Skeletal muscle cell (primary cell): ENCODE measurements at regions not wholly inside any gene's neighbourhood (a gene's known extent, or its start where the extent isn't known, plus 50 kb on each side); places are given as distances from the start of the nearest gene placed in this dataset.

ENCODE experiments used
- DNase-seq: peaks from one replicate; pipeline ENCODE4 v3.0.0-alpha.2; 2010; ENCODE audit warnings: low read depth
- H3K4me3 ChIP-seq: 2 replicates; pipeline ENCODE4 v1.5.1; 2011; ENCODE audit warnings: low read depth, mild to moderate bottlenecking, control low read depth, low read length, moderate library complexity

DNA sequence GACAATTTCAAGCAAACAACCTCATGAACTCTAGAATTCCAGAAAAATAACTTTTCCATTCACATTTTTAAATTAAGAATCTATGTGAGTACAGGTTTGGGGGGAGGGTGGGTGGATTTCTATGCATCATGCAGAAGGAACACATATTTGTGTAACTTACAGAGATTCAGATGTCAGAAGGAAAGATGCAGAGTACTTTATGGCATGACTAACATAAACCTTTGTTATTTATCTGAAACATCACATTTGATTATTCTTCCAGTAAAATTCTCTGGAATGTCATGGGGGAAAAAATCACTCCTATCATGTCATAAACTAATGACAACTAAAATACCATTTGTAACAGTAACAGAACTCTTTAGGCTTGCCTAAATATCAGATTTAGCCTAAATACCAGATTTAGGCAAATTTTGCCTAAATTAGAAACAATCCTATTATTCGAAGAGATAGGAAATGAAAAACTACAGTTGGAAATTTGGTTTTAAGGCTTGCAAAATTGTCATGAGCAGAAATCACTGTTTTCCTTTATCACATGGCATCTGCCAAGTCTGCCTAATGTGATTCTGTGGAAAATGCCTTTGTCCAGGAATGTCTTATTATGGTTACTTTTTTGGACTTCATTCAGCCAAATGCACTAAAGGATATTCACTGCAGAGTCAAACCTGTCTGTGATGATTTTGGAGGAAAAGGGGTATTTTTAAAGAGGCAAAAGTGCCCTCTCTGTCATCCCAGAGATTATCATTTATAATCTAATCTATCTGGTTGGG, 527.7 kb upstream of the CELF2 start:
- DNase-seq = peak; percentile 12

GRCh38 chr10:10490581-10490980, 527.1 kb upstream of the CELF2 start:
- H3K4me3 ChIP-seq = no peak overlapping the region
- no peak for DNase-seq

More for the DNA sequence above, 527.7 kb upstream of the CELF2 start:
- H3K4me3 ChIP-seq = no peak overlapping the region

DNA sequence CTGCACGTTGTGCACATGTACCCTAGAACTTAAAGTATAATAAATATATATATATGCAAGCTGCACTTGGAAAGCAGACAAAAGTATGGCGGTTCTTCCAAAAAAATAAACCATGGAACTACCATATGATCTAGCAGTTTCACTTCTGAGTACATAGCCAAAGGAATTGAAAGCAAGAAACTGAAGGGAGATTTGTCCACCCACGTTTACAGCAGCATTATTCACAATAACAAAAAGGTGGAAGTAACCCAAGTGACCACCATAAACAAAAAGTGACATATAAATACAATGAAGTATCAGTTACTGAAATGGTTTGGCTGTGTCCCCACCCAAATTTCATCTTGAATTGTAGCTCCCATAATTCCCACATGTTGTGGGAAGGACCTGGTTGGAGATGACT, 525.3 kb upstream of the CELF2 start:
- no peak for DNase-seq
- no peak overlapping the region for H3K4me3 ChIP-seq

DNA sequence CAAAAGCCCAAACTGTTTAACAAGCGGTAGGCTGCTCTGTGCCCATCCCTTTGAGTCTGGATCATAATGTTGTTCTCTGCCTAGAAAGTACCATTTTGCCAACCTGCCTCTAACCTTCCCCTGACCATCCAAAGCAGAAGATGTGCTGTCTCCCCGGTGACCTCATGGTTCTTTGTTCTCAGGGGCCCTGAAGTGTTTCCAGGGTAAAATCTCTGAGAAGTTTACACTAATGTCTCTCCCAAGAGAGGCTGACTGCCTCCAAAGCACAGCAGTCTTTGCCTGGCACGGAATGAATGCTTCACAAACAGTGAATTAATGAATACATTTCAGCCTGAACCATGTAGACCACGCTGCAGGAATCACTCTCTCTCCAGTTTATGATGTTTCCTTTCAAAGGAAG, 523.8 kb upstream of the CELF2 start:
- no peak overlapping the region for H3K4me3 ChIP-seq
- DNase-seq = no peak

- no peak overlapping the region for H3K4me3 ChIP-seq
- no peak for DNase-seq
Observed at GRCh38 chr10:10497245-10497644, 520.4 kb upstream of the CELF2 start.

- peak; percentile 26 for DNase-seq
- H3K4me3 ChIP-seq = no peak overlapping the region
Observed at GRCh38 chr10:10498781-10499180, 518.9 kb upstream of the CELF2 start.

- DNase-seq = peak; percentile 25
- H3K4me3 ChIP-seq = no peak overlapping the region
Observed at GRCh38 chr10:10499839-10500238, 517.8 kb upstream of the CELF2 start.

- H3K4me3 ChIP-seq = no peak overlapping the region
- DNase-seq = peak; percentile 59
Observed at GRCh38 chr10:10500937-10501336, 516.7 kb upstream of the CELF2 start.

DNA sequence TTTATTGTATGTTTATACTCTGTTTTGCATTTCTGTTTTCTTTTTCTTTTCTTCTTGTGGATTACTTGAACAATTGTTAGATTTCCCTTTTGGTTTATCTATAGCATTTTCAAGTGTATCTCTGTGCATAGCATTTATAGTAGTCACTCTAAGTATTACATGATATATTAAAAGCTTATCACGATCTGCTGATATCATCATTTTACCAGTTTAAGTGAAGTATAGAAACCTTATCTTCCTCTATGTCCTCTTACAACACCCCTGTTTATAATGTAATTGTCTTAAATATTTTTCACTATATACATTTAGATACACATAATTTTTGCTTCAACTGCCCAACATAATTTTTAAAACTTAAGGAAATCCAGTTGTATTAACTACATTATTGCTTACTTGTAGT, 513.9 kb upstream of the CELF2 start:
- no peak for DNase-seq

GRCh38 chr10:10508211-10508610, 509.5 kb upstream of the CELF2 start:
- H3K4me3 ChIP-seq = no peak overlapping the region
- DNase-seq = no peak

More for the DNA sequence above, 513.9 kb upstream of the CELF2 start:
- no peak overlapping the region for H3K4me3 ChIP-seq

DNA sequence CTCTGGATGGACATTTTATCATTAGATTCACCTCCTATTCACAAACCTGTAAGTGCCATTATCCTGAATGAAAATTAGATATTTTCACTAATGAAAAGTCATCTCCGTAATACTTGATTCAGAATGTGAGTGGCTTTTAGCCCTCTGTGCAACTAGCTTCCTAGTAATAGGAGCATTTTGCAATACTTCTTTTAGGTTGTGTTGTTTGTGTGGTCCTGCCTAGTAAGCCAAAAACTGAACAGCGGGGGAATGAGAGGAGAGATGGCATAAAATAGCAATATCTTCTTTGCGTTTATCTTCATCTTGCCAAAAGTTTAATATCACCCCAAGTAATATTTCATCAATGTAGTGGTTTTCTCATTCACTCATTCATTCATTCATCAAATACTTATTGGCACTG, 507.5 kb upstream of the CELF2 start:
- DNase-seq = no peak
- H3K4me3 ChIP-seq = no peak overlapping the region

DNA sequence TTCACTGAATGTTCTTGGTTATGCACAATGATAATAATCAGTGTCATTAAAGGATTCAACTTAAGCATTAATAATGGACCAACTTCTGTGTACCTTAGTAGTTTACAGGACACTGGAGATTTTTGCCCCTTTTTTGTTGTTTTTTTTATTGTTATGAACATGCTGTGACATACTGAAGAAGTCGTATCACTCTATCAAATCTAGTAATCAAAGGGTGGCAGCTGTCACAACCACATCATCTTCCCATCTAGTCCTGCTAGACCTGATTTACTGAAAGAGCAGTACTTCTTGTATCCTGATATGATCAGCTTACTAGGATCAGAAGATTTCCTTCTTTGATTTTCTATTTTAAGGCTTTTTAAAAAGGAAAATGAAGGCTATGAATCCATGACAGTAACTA, 504.6 kb upstream of the CELF2 start:
- no peak overlapping the region for H3K4me3 ChIP-seq
- no peak for DNase-seq

GRCh38 chr10:10513898-10514297, 503.8 kb upstream of the CELF2 start:
- no peak overlapping the region for H3K4me3 ChIP-seq
- DNase-seq = no peak

GRCh38 chr10:10514797-10515196, 502.9 kb upstream of the CELF2 start:
- no peak for DNase-seq
- H3K4me3 ChIP-seq = no peak overlapping the region

- H3K4me3 ChIP-seq = no peak overlapping the region
- DNase-seq = no peak
Observed at GRCh38 chr10:10515479-10516204, 502.0 kb upstream of the CELF2 start.

GRCh38 chr10:10516346-10517130, 501.1 kb upstream of the CELF2 start:
- no peak for DNase-seq
- H3K4me3 ChIP-seq = no peak overlapping the region

- H3K4me3 ChIP-seq = no peak overlapping the region
- no peak for DNase-seq
Observed at GRCh38 chr10:10517866-10518265, 499.8 kb upstream of the CELF2 start.

DNA sequence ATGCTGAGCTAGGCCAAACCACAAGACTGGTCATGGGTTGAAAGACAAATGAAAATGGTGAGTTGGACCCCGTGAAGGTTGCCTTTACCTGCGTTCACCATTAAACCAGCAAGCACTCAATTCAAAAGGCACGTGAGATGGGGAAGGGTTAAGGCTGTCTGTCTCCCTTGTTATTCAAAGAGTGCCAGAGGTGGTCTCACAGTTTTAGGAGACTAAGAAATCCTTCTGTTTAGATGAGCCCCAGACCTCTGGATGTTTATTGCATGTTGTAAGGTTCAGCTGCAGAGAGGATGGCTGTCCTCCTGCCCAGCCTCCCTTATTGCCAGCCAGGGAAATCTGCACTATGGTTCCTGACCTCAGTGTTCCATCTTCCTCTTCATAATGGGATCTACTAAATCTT, 498.0 kb upstream of the CELF2 start:
- no peak overlapping the region for H3K4me3 ChIP-seq
- no peak for DNase-seq

- DNase-seq = no peak
- H3K4me3 ChIP-seq = no peak overlapping the region
Observed at GRCh38 chr10:10520491-10521385, 496.9 kb upstream of the CELF2 start.
